Activated naive CD8-positive, alpha-beta T cell treated with anti-CD3 and anti-CD28 coated beads for 36 hours (primary cell): ENCODE measurements at regions not wholly inside any gene's neighbourhood (a gene's known extent, or its start where the extent isn't known, plus 50 kb on each side); places are given as distances from the start of the nearest gene placed in this dataset.
"Not testable (repeated sequence)": the region's sequence is repeated elsewhere in the genome, so short reads cannot be mapped to it uniquely, and the experiment has no call there.

Source experiments
- DNase-seq: peaks from one replicate; pipeline ENCODE4 v3.0.0; 2021
- H3K27ac Mint-ChIP-seq: one replicate; pipeline ENCODE4 v1.8.0; 2022; ENCODE audit warnings: mild to moderate bottlenecking, moderate library complexity, mixed read lengths
- H3K27me3 Mint-ChIP-seq: one replicate; pipeline ENCODE4 v1.8.0; 2022; ENCODE audit warnings: mild to moderate bottlenecking, mixed read lengths
- H3K36me3 Mint-ChIP-seq: one replicate; pipeline ENCODE4 v1.8.0; 2021; ENCODE audit warnings: mild to moderate bottlenecking, mixed read lengths
- H3K4me1 Mint-ChIP-seq: one replicate; pipeline ENCODE4 v1.8.0; 2021; ENCODE audit warnings: mixed read lengths
- H3K4me3 Mint-ChIP-seq: one replicate; pipeline ENCODE4 v1.8.0; 2022; ENCODE audit warnings: mild to moderate bottlenecking, moderate library complexity, mixed read lengths
- H3K9me3 Mint-ChIP-seq: one replicate; pipeline ENCODE4 v1.8.0; 2022; ENCODE audit warnings: mixed read lengths

DNA sequence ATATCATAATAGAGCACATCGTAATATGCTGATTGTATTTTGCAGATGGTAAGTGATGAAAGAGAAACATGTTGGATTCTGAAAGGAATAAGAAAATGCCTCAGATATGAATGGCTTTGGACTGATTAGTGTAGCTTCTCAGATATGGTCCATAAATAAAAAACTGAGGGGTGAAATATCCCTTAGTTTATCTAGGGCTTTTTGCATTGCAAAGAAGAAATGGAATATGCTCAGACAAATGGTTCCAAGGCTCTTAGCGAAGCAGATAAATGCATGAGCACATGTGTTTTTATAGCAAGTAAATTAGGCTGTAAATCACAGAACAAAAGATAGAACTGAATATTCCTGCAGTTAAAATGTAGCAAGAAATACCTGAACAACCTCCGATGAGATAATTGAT is 820.9 kb upstream of the GRM7 start:
- Mint-ChIP-seq H3K9me3 (no peaks in the 10 kb centered on the region), H3K4me3 (no peak overlapping the region), H3K36me3 (no peaks in the 10 kb centered on the region), H3K27ac (no peak overlapping the region), H3K27me3 (no peaks in the 10 kb centered on the region), H3K4me1 (no peaks in the 10 kb centered on the region)
- no peak for DNase-seq

DNA sequence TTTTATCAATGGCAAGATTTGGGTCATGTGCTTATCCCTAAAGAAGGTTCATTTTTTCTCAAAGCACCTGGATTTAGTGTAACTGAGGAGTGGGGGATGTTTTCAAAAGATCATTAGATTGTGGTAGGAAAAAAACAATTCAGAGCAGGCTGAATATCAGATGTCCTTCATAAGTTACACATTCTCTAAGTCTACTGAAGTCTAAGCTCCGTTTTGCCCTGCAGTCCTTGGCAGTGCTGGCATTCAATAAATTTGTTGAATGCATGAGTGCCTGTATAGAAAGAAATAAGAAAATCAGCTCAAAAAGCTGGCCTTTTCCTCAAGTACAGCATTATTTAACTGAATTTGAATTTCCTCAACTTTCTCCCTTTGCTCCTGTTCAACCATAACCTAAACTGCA is 819.0 kb upstream of the GRM7 start:
- no peak overlapping the region for H3K4me3 Mint-ChIP-seq
- H3K9me3 Mint-ChIP-seq, result peaks cover 7% of the 10 kb centered on the region
- H3K27ac Mint-ChIP-seq, result no peak overlapping the region
- DNase-seq, result no peak
- H3K36me3 Mint-ChIP-seq, result no peaks in the 10 kb centered on the region
- no peaks in the 10 kb centered on the region for H3K4me1 Mint-ChIP-seq
- no peaks in the 10 kb centered on the region for H3K27me3 Mint-ChIP-seq

DNA sequence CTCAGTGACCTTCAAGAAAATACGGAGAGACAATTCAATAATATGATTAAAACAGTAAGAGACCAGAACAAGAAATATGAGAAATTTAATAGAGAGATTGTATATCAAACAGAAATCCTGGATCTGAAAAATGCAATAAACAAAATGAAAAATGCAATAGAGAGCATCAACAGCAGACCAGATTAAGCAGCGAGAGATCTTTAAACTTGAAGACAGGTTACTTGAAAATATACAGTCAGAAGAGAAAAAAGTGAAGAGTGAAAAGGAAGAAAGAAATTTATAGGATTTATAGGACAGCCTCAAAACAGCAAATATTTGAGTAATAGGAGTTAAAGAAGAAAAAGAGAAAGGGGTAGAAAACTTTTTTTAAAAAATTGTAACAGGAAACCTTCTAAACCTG is 813.9 kb upstream of the GRM7 start:
- H3K27me3 Mint-ChIP-seq, result no peaks in the 10 kb centered on the region
- H3K36me3 Mint-ChIP-seq, result no peaks in the 10 kb centered on the region
- H3K4me3 Mint-ChIP-seq, result no peak overlapping the region
- H3K27ac Mint-ChIP-seq, result no peak overlapping the region
- no peak for DNase-seq
- H3K9me3 Mint-ChIP-seq, result peaks cover 24% of the 10 kb centered on the region
- no peaks in the 10 kb centered on the region for H3K4me1 Mint-ChIP-seq

GRCh38 chr3:6060251-6060650 is 800.7 kb upstream of the GRM7 start:
- H3K4me3 Mint-ChIP-seq, result no peak overlapping the region

GRCh38 chr3:6062261-6063187 is 798.4 kb upstream of the GRM7 start:
- H3K4me3 Mint-ChIP-seq, result no peak overlapping the region
- DNase-seq, result no peak
- H3K27ac Mint-ChIP-seq, result no peak overlapping the region
- no peaks in the 10 kb centered on the region for H3K36me3 Mint-ChIP-seq
- H3K27me3 Mint-ChIP-seq, result no peaks in the 10 kb centered on the region
- H3K4me1 Mint-ChIP-seq, result no peaks in the 10 kb centered on the region
- H3K9me3 Mint-ChIP-seq, result no peaks in the 10 kb centered on the region

More at GRCh38 chr3:6060251-6060650, 800.7 kb upstream of the GRM7 start:
- no peaks in the 10 kb centered on the region for H3K36me3 Mint-ChIP-seq
- no peaks in the 10 kb centered on the region for H3K27me3 Mint-ChIP-seq
- no peaks in the 10 kb centered on the region for H3K4me1 Mint-ChIP-seq
- H3K27ac Mint-ChIP-seq, result no peak overlapping the region
- H3K9me3 Mint-ChIP-seq, result no peaks in the 10 kb centered on the region
- no peak for DNase-seq

DNA sequence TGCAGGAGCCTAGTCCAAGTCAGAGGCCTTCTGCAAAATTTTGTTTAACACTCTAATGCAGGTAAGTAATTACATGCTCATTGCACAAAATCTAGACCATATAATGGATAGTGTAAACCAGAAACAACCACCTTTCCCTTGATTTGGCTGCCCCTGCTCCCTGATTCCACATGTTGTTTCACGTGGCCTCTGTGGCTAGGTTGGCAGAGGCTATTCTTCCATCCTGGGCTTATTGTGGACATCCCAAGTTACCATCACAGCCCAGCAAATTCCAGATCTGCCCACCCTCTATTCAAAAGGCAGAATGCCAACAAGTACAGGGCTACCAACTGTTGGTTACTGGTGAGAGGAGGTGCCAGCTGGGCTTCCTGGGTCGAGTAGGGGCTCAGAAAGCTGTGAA is 794.5 kb upstream of the GRM7 start:
- H3K27me3 Mint-ChIP-seq, result no peaks in the 10 kb centered on the region
- H3K36me3 Mint-ChIP-seq, result no peaks in the 10 kb centered on the region
- H3K4me3 Mint-ChIP-seq, result no peak overlapping the region
- no peak overlapping the region for H3K27ac Mint-ChIP-seq
- DNase-seq, result no peak
- no peaks in the 10 kb centered on the region for H3K4me1 Mint-ChIP-seq
- H3K9me3 Mint-ChIP-seq, result no peaks in the 10 kb centered on the region

GRCh38 chr3:6066868-6067578 is 793.9 kb upstream of the GRM7 start:
- H3K27me3 Mint-ChIP-seq, H3K9me3 Mint-ChIP-seq, H3K4me3 Mint-ChIP-seq, H3K4me1 Mint-ChIP-seq, H3K36me3 Mint-ChIP-seq, H3K27ac Mint-ChIP-seq, DNase-seq: not testable (repeated sequence)

GRCh38 chr3:6074952-6075351 is 786.0 kb upstream of the GRM7 start:
- no peak overlapping the region for H3K4me3 Mint-ChIP-seq
- DNase-seq, result no peak
- H3K36me3 Mint-ChIP-seq, result no peaks in the 10 kb centered on the region

DNA sequence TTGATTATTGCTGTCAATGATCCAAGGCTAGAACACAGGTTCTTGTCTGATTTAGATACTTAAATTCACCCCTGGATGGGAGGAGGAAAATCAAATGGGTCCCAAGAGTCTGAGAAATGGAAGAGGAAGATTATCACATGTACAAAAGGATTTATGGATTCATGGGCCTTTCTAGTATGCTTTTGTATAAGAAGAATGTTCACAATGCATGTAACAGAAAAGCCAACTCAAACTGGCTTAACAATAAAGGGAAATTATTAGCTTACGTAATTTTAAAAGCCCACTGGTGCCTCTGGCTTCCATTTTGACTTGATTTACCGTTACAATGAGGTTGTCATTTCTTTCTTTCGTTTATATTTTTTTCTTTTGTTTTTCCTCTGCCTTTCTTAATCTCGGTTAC is 782.5 kb upstream of the GRM7 start:
- peaks cover 2% of the 10 kb centered on the region for H3K9me3 Mint-ChIP-seq
- no peak for DNase-seq
- H3K36me3 Mint-ChIP-seq, result no peaks in the 10 kb centered on the region
- no peaks in the 10 kb centered on the region for H3K27me3 Mint-ChIP-seq
- H3K4me1 Mint-ChIP-seq, result no peaks in the 10 kb centered on the region
- no peak overlapping the region for H3K27ac Mint-ChIP-seq
- H3K4me3 Mint-ChIP-seq, result no peak overlapping the region

More at GRCh38 chr3:6074952-6075351, 786.0 kb upstream of the GRM7 start:
- H3K27me3 Mint-ChIP-seq, result no peaks in the 10 kb centered on the region
- H3K27ac Mint-ChIP-seq, result no peak overlapping the region
- no peaks in the 10 kb centered on the region for H3K4me1 Mint-ChIP-seq
- peaks cover 2% of the 10 kb centered on the region for H3K9me3 Mint-ChIP-seq

GRCh38 chr3:6079011-6079410 is 781.9 kb upstream of the GRM7 start:
- no peaks in the 10 kb centered on the region for H3K27me3 Mint-ChIP-seq
- H3K4me1 Mint-ChIP-seq, result no peaks in the 10 kb centered on the region
- H3K9me3 Mint-ChIP-seq, result peaks cover 2% of the 10 kb centered on the region
- no peaks in the 10 kb centered on the region for H3K36me3 Mint-ChIP-seq
- no peak overlapping the region for H3K4me3 Mint-ChIP-seq
- DNase-seq, result no peak
- H3K27ac Mint-ChIP-seq, result no peak overlapping the region

GRCh38 chr3:6079561-6080179 is 781.2 kb upstream of the GRM7 start:
- no peak for DNase-seq
- Mint-ChIP-seq H3K4me3 (no peak overlapping the region), H3K27me3 (no peaks in the 10 kb centered on the region), H3K4me1 (no peaks in the 10 kb centered on the region), H3K9me3 (peaks cover 2% of the 10 kb centered on the region), H3K27ac (no peak overlapping the region), H3K36me3 (no peaks in the 10 kb centered on the region)

DNA sequence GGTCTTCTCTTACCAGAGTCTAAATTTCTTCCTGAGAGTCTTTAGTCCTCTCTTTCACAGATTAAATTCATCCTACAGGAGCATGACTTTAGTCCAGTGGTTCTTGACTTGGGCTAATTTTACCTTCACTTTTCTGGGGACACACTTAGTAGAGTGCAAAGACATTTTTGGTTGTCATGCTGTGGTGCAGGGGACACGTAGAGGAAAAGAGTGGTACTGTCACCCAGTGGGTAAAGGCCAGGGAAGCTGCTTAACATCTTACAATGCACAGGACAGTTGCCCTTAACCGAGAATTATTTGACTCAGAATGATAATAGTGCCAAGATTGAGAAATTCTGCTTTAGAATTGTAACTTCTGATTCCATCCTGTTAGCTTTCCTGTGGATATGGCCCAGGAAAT is 772.5 kb upstream of the GRM7 start:
- H3K4me3 Mint-ChIP-seq, result no peak overlapping the region
- H3K36me3 Mint-ChIP-seq, result no peaks in the 10 kb centered on the region
- DNase-seq, result no peak
- H3K9me3 Mint-ChIP-seq, result no peaks in the 10 kb centered on the region
- H3K27ac Mint-ChIP-seq, result no peak overlapping the region
- H3K4me1 Mint-ChIP-seq, result no peaks in the 10 kb centered on the region
- H3K27me3 Mint-ChIP-seq, result no peaks in the 10 kb centered on the region

DNA sequence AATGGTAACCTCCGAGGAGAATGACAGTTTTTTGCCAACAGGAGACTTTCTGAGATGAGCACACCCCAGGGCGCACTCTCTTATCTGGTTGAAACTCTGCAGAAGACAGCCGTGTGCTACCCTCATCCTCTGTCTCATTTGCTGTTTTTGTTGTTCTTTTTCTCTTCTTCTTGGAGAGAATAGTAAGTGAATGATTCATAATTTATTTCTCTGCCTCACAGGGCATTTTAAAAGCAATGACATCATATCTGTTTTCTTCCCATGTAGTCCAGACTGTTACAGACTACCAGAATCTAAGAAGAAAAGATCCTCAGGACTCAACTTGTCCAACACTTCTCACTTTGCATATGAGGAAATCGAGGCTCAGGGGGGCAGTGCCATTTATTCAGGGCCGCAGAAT is 771.1 kb upstream of the GRM7 start:
- no peaks in the 10 kb centered on the region for H3K9me3 Mint-ChIP-seq
- H3K27me3 Mint-ChIP-seq, result no peaks in the 10 kb centered on the region
- H3K4me3 Mint-ChIP-seq, result no peak overlapping the region
- DNase-seq, result no peak
- H3K36me3 Mint-ChIP-seq, result no peaks in the 10 kb centered on the region
- no peaks in the 10 kb centered on the region for H3K4me1 Mint-ChIP-seq
- no peak overlapping the region for H3K27ac Mint-ChIP-seq

DNA sequence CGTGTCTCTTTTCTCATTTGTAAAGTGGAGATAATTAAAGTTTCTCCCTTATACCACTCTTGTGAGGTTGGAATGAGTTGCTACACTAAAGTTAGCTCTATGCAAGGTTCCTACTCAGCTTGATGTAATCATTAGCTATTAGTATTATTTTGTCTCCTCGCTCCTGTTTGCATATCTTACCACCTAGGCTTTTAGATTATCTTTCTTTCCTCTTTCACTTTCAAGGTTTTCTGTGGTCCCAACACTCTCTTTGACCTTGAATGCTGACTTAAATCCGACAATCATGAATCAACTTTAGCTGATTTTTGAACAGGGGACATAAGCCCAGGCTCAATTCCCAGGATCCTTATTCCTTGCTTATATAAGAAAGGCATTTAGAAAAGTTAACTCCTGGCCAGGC is 769.7 kb upstream of the GRM7 start:
- no peaks in the 10 kb centered on the region for H3K27me3 Mint-ChIP-seq
- no peak overlapping the region for H3K27ac Mint-ChIP-seq
- no peaks in the 10 kb centered on the region for H3K36me3 Mint-ChIP-seq
- no peaks in the 10 kb centered on the region for H3K9me3 Mint-ChIP-seq
- no peak for DNase-seq
- no peak overlapping the region for H3K4me3 Mint-ChIP-seq
- H3K4me1 Mint-ChIP-seq, result no peaks in the 10 kb centered on the region

- H3K27ac Mint-ChIP-seq, result no peak overlapping the region
Measured at GRCh38 chr3:6095006-6095405, 765.9 kb upstream of the GRM7 start.

More at GRCh38 chr3:6095006-6095405, 765.9 kb upstream of the GRM7 start:
- no peak overlapping the region for H3K4me3 Mint-ChIP-seq
- no peaks in the 10 kb centered on the region for H3K27me3 Mint-ChIP-seq
- no peaks in the 10 kb centered on the region for H3K9me3 Mint-ChIP-seq
- no peaks in the 10 kb centered on the region for H3K36me3 Mint-ChIP-seq
- no peak for DNase-seq
- no peaks in the 10 kb centered on the region for H3K4me1 Mint-ChIP-seq
